ENCODE measurements at regions not wholly inside any gene's neighbourhood (a gene's known extent, or its start where the extent isn't known, plus 50 kb on each side); places are given as distances from the start of the nearest gene placed in this dataset.

- DNase-seq: no peak
- Mint-ChIP-seq H3K4me3 (ENCODE audit: unreplicated experiment) (no peak overlapping the region), H3K27me3 (ENCODE audit: insufficient read depth, unreplicated experiment) (peaks cover 2% of the 10 kb centered on the region), H3K4me1 (ENCODE audit: low read depth, unreplicated experiment) (no peaks in the 10 kb centered on the region), H3K9me3 (ENCODE audit: unreplicated experiment) (no peaks in the 10 kb centered on the region), H3K27ac (ENCODE audit: unreplicated experiment) (no peak overlapping the region), H3K36me3 (ENCODE audit: insufficient read depth, unreplicated experiment) (no peaks in the 10 kb centered on the region)
- Histone ChIP-seq H3K9me3 (no peaks in the 10 kb centered on the region), H3K4me1 (no peaks in the 10 kb centered on the region), H3K27me3 (replicated peaks; ENCODE audit: control insufficient read depth, insufficient read depth, low read length) (no peaks in the 10 kb centered on the region), H3K4me3 (ENCODE audit: low read depth, low read length) (no peak overlapping the region), H3K36me3 (ENCODE audit: control insufficient read depth, insufficient read depth, low read length) (no peaks in the 10 kb centered on the region)
- TF ChIP-seq, protein P1, sequence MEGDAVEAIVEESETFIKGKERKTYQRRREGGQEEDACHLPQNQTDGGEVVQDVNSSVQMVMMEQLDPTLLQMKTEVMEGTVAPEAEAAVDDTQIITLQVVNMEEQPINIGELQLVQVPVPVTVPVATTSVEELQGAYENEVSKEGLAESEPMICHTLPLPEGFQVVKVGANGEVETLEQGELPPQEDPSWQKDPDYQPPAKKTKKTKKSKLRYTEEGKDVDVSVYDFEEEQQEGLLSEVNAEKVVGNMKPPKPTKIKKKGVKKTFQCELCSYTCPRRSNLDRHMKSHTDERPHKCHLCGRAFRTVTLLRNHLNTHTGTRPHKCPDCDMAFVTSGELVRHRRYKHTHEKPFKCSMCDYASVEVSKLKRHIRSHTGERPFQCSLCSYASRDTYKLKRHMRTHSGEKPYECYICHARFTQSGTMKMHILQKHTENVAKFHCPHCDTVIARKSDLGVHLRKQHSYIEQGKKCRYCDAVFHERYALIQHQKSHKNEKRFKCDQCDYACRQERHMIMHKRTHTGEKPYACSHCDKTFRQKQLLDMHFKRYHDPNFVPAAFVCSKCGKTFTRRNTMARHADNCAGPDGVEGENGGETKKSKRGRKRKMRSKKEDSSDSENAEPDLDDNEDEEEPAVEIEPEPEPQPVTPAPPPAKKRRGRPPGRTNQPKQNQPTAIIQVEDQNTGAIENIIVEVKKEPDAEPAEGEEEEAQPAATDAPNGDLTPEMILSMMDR (IDR thresholded peaks at IDR 0.05; ENCODE audit: insufficient read depth in 1 of 2, low read depth in 1 of 2, low read length in 1 of 2, severe bottlenecking in 1 of 2, unreplicated experiment in 1 of 2): no peak
- ChIA-PET CTCF (no interaction called here), POLR2A (no interaction called here)
- BruUV-seq (replicated peaks): no TSS peak
- intact Hi-C loops (cut with micrococcal nuclease; ENCODE audit: unreplicated experiment): no loop called here
Observed at GRCh38 chr1:30151826-30152225, 571.6 kb downstream of the MATN1 start.

DNA sequence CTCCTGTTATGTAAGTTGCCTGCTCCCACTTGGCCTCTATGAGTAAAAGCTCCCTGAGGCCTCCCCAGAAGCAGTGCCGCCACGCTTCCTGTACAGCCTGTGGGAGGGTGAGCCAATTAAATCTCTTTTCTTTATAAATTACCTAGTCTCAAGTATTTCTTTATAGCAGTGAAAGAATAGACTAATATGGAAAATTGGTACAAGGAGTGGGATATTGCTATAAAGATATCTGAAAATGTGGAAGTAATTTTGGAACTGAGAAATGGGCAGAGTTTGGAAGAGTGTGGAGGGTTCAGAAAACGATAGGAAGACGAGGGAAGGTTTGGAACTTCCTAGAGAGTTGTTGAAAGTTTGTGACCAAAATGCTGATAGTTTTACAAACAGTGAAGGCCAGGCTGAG, 572.3 kb downstream of the MATN1 start:
- ChIA-PET CTCF (no interaction called here), POLR2A (no interaction called here)
- BruUV-seq (replicated peaks): no TSS peak
- Mint-ChIP-seq H3K4me1 (ENCODE audit: low read depth, unreplicated experiment) (no peaks in the 10 kb centered on the region), H3K4me3 (ENCODE audit: unreplicated experiment) (no peak overlapping the region), H3K9me3 (ENCODE audit: unreplicated experiment) (no peaks in the 10 kb centered on the region), H3K27me3 (ENCODE audit: insufficient read depth, unreplicated experiment) (peaks cover 2% of the 10 kb centered on the region), H3K27ac (ENCODE audit: unreplicated experiment) (no peak overlapping the region), H3K36me3 (ENCODE audit: insufficient read depth, unreplicated experiment) (no peaks in the 10 kb centered on the region)
- Histone ChIP-seq H3K27me3 (replicated peaks; ENCODE audit: control insufficient read depth, insufficient read depth, low read length) (no peaks in the 10 kb centered on the region), H3K9me3 (no peaks in the 10 kb centered on the region), H3K4me3 (ENCODE audit: low read depth, low read length) (no peak overlapping the region), H3K4me1 (no peaks in the 10 kb centered on the region), H3K36me3 (ENCODE audit: control insufficient read depth, insufficient read depth, low read length) (no peaks in the 10 kb centered on the region)
- TF ChIP-seq, protein P1 (IDR thresholded peaks at IDR 0.05; ENCODE audit: insufficient read depth in 1 of 2, low read depth in 1 of 2, low read length in 1 of 2, severe bottlenecking in 1 of 2, unreplicated experiment in 1 of 2): no peak
- no peak for DNase-seq
- intact Hi-C loops (cut with micrococcal nuclease; ENCODE audit: unreplicated experiment): no loop called here

GRCh38 chr1:30149226-30149625, 574.2 kb downstream of the MATN1 start:
- no peaks in the 10 kb centered on the region for H3K4me1 ChIP-seq
- Mint-ChIP-seq H3K36me3 (ENCODE audit: insufficient read depth, unreplicated experiment) (no peaks in the 10 kb centered on the region), H3K27ac (ENCODE audit: unreplicated experiment) (no peak overlapping the region), H3K4me1 (ENCODE audit: low read depth, unreplicated experiment) (no peaks in the 10 kb centered on the region), H3K4me3 (ENCODE audit: unreplicated experiment) (no peak overlapping the region), H3K9me3 (ENCODE audit: unreplicated experiment) (no peaks in the 10 kb centered on the region), H3K27me3 (ENCODE audit: insufficient read depth, unreplicated experiment) (peaks cover 2% of the 10 kb centered on the region)
- no peaks in the 10 kb centered on the region for H3K36me3 ChIP-seq (ENCODE audit: control insufficient read depth, insufficient read depth, low read length)
- ChIA-PET POLR2A (no interaction called here), CTCF (no interaction called here)
- intact Hi-C loops (cut with micrococcal nuclease; ENCODE audit: unreplicated experiment): no loop called here
- H3K9me3 ChIP-seq: no peaks in the 10 kb centered on the region
- DNase-seq: no peak
- H3K27me3 ChIP-seq (replicated peaks; ENCODE audit: control insufficient read depth, insufficient read depth, low read length): no peaks in the 10 kb centered on the region
- BruUV-seq (replicated peaks): no TSS peak
- no peak overlapping the region for H3K4me3 ChIP-seq (ENCODE audit: low read depth, low read length)
- TF ChIP-seq, protein P1 (IDR thresholded peaks at IDR 0.05; ENCODE audit: insufficient read depth in 1 of 2, low read depth in 1 of 2, low read length in 1 of 2, severe bottlenecking in 1 of 2, unreplicated experiment in 1 of 2): no peak
